ENCODE measurements at regions not wholly inside any gene's neighbourhood (a gene's known extent, or its start where the extent isn't known, plus 50 kb on each side); places are given as distances from the start of the nearest gene placed in this dataset.

- ChIA-PET CTCF (no interaction called here), POLR2A (no interaction called here)
- Histone ChIP-seq H3K4me3 (ENCODE audit: low read depth, low read length) (no peak overlapping the region), H3K27me3 (ENCODE audit: control insufficient read depth, insufficient read depth, low read length) (peaks cover 5% of the 10 kb centered on the region), H3K36me3 (ENCODE audit: control insufficient read depth, insufficient read depth, low read length) (no peaks in the 10 kb centered on the region)
- no peak for DNase-seq (ENCODE audit: low read depth)
- no peak for TF ChIP-seq CTCF (IDR thresholded peaks at IDR 0.05; ENCODE audit: insufficient read depth, low read depth, low read length)
Measured at GRCh38 chr2:176601066-176601465, 331.8 kb downstream of the MTX2 start.

- Histone ChIP-seq H3K4me3 (ENCODE audit: low read depth, low read length) (no peak overlapping the region), H3K27me3 (ENCODE audit: control insufficient read depth, insufficient read depth, low read length) (0 out of 2 replicates have a peak, but pooled peaks cover 1% of the 10 kb centered on the region), H3K36me3 (ENCODE audit: control insufficient read depth, insufficient read depth, low read length) (no peaks in the 10 kb centered on the region)
- ChIA-PET POLR2A (no interaction called here), CTCF (interaction anchor here (2.5 kb wide), 1 partner anchor 11 kb away, joined by 6 read pairs; no protein-coding TSS in a partner anchor)
- DNase-seq (ENCODE audit: low read depth), result no peak
- no peak for TF ChIP-seq CTCF (IDR thresholded peaks at IDR 0.05; ENCODE audit: insufficient read depth, low read depth, low read length)
Measured at GRCh38 chr2:176612036-176612435, 342.8 kb downstream of the MTX2 start.

GRCh38 chr2:176612736-176613135 lies 343.5 kb downstream of the MTX2 start:
- Histone ChIP-seq H3K36me3 (ENCODE audit: control insufficient read depth, insufficient read depth, low read length) (no peaks in the 10 kb centered on the region), H3K27me3 (ENCODE audit: control insufficient read depth, insufficient read depth, low read length) (0 out of 2 replicates have a peak, but pooled peaks cover 1% of the 10 kb centered on the region), H3K4me3 (ENCODE audit: low read depth, low read length) (no peak overlapping the region)
- CTCF ChIA-PET, result interaction anchor here (2.5 kb wide), 1 partner anchor 11 kb away, joined by 6 read pairs; no protein-coding TSS in a partner anchor
- DNase-seq (ENCODE audit: low read depth), result no peak
- TF ChIP-seq CTCF (IDR thresholded peaks at IDR 0.05; ENCODE audit: insufficient read depth, low read depth, low read length), result no peak
- POLR2A ChIA-PET, result no interaction called here

- no peaks in the 10 kb centered on the region for H3K36me3 ChIP-seq (ENCODE audit: control insufficient read depth, insufficient read depth, low read length)
- CTCF ChIA-PET, result interaction anchor here (0.6 to 2.5 kb wide), 3 partner anchors 10 to 122 kb away, joined by 3 to 6 read pairs (median 4); no protein-coding TSS in a partner anchor
- TF ChIP-seq CTCF (IDR thresholded peaks at IDR 0.05; ENCODE audit: insufficient read depth, low read depth, low read length), result no peak
- DNase-seq (ENCODE audit: low read depth), result no peak
- POLR2A ChIA-PET, result no interaction called here
- H3K4me3 ChIP-seq (ENCODE audit: low read depth, low read length), result no peak overlapping the region
- H3K27me3 ChIP-seq (ENCODE audit: control insufficient read depth, insufficient read depth, low read length), result peaks cover 3% of the 10 kb centered on the region; the same call in 1 of the 2 replicates
Measured at GRCh38 chr2:176613323-176613987, 344.2 kb downstream of the MTX2 start.

GRCh38 chr2:176614049-176614448 lies 344.8 kb downstream of the MTX2 start:
- POLR2A ChIA-PET, result no interaction called here
- Histone ChIP-seq H3K27me3 (ENCODE audit: control insufficient read depth, insufficient read depth, low read length) (peaks cover 3% of the 10 kb centered on the region; the same call in 1 of the 2 replicates), H3K36me3 (ENCODE audit: control insufficient read depth, insufficient read depth, low read length) (no peaks in the 10 kb centered on the region), H3K4me3 (ENCODE audit: low read depth, low read length) (no peak overlapping the region)
- no peak for TF ChIP-seq CTCF (IDR thresholded peaks at IDR 0.05; ENCODE audit: insufficient read depth, low read depth, low read length)
- DNase-seq (ENCODE audit: low read depth), result no peak
- CTCF ChIA-PET, result interaction anchor here (1.7 to 2.5 kb wide), 2 partner anchors 9 to 16 kb away, joined by 4 to 6 read pairs; no protein-coding TSS in a partner anchor
